WTC11 (cell line): ENCODE measurements at regions not wholly inside any gene's neighbourhood (a gene's known extent, or its start where the extent isn't known, plus 50 kb on each side); places are given as distances from the start of the nearest gene placed in this dataset.

ENCODE experiments used
- ATAC-seq: fragments of 200-7000 bp; cut with Tn5 transposase; 2 replicates; pipeline ENCODE4 v1.10.0; 2021; ENCODE audit warnings: mild to moderate bottlenecking, moderate library complexity
- CTCF ChIA-PET: fragments of 300-600 bp; sonication (Branson Sonifier 250); formaldehyde crosslinking; loops from one replicate; lab custom pipeline; 2021; ENCODE audit warnings: antibody characterized with exemption; lab: Charles Lee
- POLR2A ChIA-PET: fragments of 350-600 bp; sonication (Branson Sonifier 250); formaldehyde crosslinking; loops from one replicate; lab custom pipeline; 2021; ENCODE audit warnings: antibody characterized with exemption; lab: Charles Lee
- DNase-seq: peaks from one replicate; pipeline ENCODE4 v3.0.0; 2021; ENCODE audit warnings: low spot score
- H3K27ac Mint-ChIP-seq: 2 replicates; pipeline ENCODE4 v1.8.0; 2021; ENCODE audit warnings: mixed read lengths
- H3K27me3 Mint-ChIP-seq: 2 replicates; pipeline ENCODE4 v1.8.0; 2021; ENCODE audit warnings: low read depth, mild to moderate bottlenecking, moderate library complexity, mixed read lengths
- H3K36me3 Mint-ChIP-seq: 2 replicates; pipeline ENCODE4 v1.8.0; 2021; ENCODE audit warnings: mixed read lengths
- H3K4me1 Mint-ChIP-seq: 2 replicates; pipeline ENCODE4 v1.8.0; 2022; ENCODE audit warnings: mixed read lengths
- H3K4me3 Mint-ChIP-seq: 2 replicates; pipeline ENCODE4 v1.8.0; 2021; ENCODE audit warnings: mild to moderate bottlenecking, moderate library complexity, mixed read lengths
- H3K9me3 Mint-ChIP-seq: 2 replicates; pipeline ENCODE4 v1.8.0; 2021; ENCODE audit warnings: mixed read lengths
- AFF4 ChIP-seq: sonication (generic); formaldehyde crosslinking; IDR thresholded peaks from 2 replicates; pipeline ENCODE4 v1.8.1; 2023; ENCODE audit warnings: mild to moderate bottlenecking, missing genetic modification reagents, borderline replicate concordance
- ATF1 ChIP-seq: sonication (generic); formaldehyde crosslinking; IDR thresholded peaks from 2 replicates; pipeline ENCODE4 v1.8.1; 2023; ENCODE audit warnings: mild to moderate bottlenecking, moderate library complexity, missing genetic modification reagents
- ATF3 ChIP-seq: sonication (generic); formaldehyde crosslinking; conservative IDR thresholded peaks from 2 replicates; pipeline ENCODE4 v1.8.1; 2022; ENCODE audit warnings: mild to moderate bottlenecking, missing genetic modification reagents
- CDX4 ChIP-seq: fragments of 250-450 bp; sonication (Bioruptor Pico); IDR thresholded peaks from 2 replicates; pipeline ENCODE4 v1.9.0; 2021; ENCODE audit warnings: moderate library complexity, mild to moderate bottlenecking, inconsistent platforms, borderline replicate concordance
- E2F4 ChIP-seq: sonication (generic); formaldehyde crosslinking; IDR thresholded peaks from 2 replicates; pipeline ENCODE4 v1.8.1; 2022; ENCODE audit warnings: low read depth, mild to moderate bottlenecking, moderate library complexity, missing genetic modification reagents, borderline replicate concordance
- ERG ChIP-seq: fragments of 250-450 bp; sonication (Bioruptor Pico); IDR thresholded peaks from 2 replicates; pipeline ENCODE4 v1.8.0; 2021; ENCODE audit warnings: mild to moderate bottlenecking
- FOXK1 ChIP-seq: sonication (generic); formaldehyde crosslinking; IDR thresholded peaks from 2 replicates; pipeline ENCODE4 v1.8.0; 2022; ENCODE audit warnings: mild to moderate bottlenecking, moderate library complexity, missing genetic modification reagents
- GTF2I ChIP-seq: fragments of 250-450 bp; sonication (Bioruptor Pico); conservative IDR thresholded peaks from 2 replicates; pipeline ENCODE4 v1.4.0; 2021; ENCODE audit warnings: mild to moderate bottlenecking
- HMGA2 ChIP-seq: fragments of 250-450 bp; sonication (Bioruptor Pico); IDR thresholded peaks from 2 replicates; pipeline ENCODE4 v1.4.0; 2021; ENCODE audit warnings: mild to moderate bottlenecking, moderate library complexity
- JAZF1 ChIP-seq: fragments of 250-450 bp; sonication (Bioruptor Pico); IDR thresholded peaks from 2 replicates; pipeline ENCODE4 v1.9.0; 2021; ENCODE audit warnings: moderate library complexity, mild to moderate bottlenecking, inconsistent platforms
- KAT7 ChIP-seq: sonication (generic); formaldehyde crosslinking; IDR thresholded peaks from 2 replicates; pipeline ENCODE4 v1.8.1; 2023; ENCODE audit warnings: missing genetic modification reagents, mild to moderate bottlenecking, borderline replicate concordance
- NFYB ChIP-seq: sonication (generic); formaldehyde crosslinking; conservative IDR thresholded peaks from 2 replicates; pipeline ENCODE4 v1.8.0; 2022; ENCODE audit warnings: low read depth, missing genetic modification reagents
- NR1H2 ChIP-seq: sonication (generic); formaldehyde crosslinking; IDR thresholded peaks from 2 replicates; pipeline ENCODE4 v1.9.0; 2021; ENCODE audit warnings: mild to moderate bottlenecking, moderate library complexity, missing genetic modification reagents
- NR3C1 ChIP-seq: sonication (generic); formaldehyde crosslinking; conservative IDR thresholded peaks from 2 replicates; pipeline ENCODE4 v1.8.1; 2023; ENCODE audit warnings: low read depth, mild to moderate bottlenecking, missing genetic modification reagents
- PRDM15 ChIP-seq: sonication (generic); formaldehyde crosslinking; IDR thresholded peaks from 2 replicates; pipeline ENCODE4 v1.8.0; 2022; ENCODE audit warnings: missing genetic modification reagents
- PRRX2 ChIP-seq: fragments of 250-450 bp; sonication (Bioruptor Pico); IDR thresholded peaks from 2 replicates; pipeline ENCODE4 v1.8.0; 2021; ENCODE audit warnings: mild to moderate bottlenecking
- SMAD4 ChIP-seq: sonication (generic); formaldehyde crosslinking; IDR thresholded peaks from 2 replicates; pipeline ENCODE4 v1.8.0; 2022; ENCODE audit warnings: mild to moderate bottlenecking, missing genetic modification reagents
- TCF7 ChIP-seq: sonication (generic); formaldehyde crosslinking; IDR thresholded peaks from 2 replicates; pipeline ENCODE4 v1.8.0; 2022; ENCODE audit warnings: mild to moderate bottlenecking, low read depth, missing genetic modification reagents, moderate library complexity
- ZNF416 ChIP-seq: fragments of 250-450 bp; sonication (Bioruptor Pico); IDR thresholded peaks from 2 replicates; pipeline ENCODE4 v1.9.0; 2021; ENCODE audit warnings: mild to moderate bottlenecking, inconsistent platforms
- ZNF425 ChIP-seq: fragments of 250-450 bp; sonication (Bioruptor Pico); conservative IDR thresholded peaks from 2 replicates; pipeline ENCODE4 v1.9.0; 2021; ENCODE audit warnings: mild to moderate bottlenecking

GRCh38 chr9:75653335-75653734 lies 237.1 kb upstream of the PCSK5 start:
- Mint-ChIP-seq H3K4me3 (no peak overlapping the region), H3K9me3 (peaks cover 28% of the 10 kb centered on the region), H3K4me1 (no peaks in the 10 kb centered on the region), H3K36me3 (peaks cover 4% of the 10 kb centered on the region; the same call in 1 of the 2 replicates), H3K27ac (no peak overlapping the region), H3K27me3 (no peaks in the 10 kb centered on the region)
- ChIA-PET CTCF (no interaction called here), POLR2A (no interaction called here)
- no peak for ATAC-seq
- TF ChIP-seq SMAD4 (CRISPR knock-in tag), result no peak
- TF ChIP-seq JAZF1 (CRISPR knock-in tag), result no peak
- TF ChIP-seq E2F4 (CRISPR knock-in tag), result no peak
- TF ChIP-seq NR1H2 (CRISPR knock-in tag), result no peak
- TF ChIP-seq ERG (CRISPR knock-in tag), result no peak
- no peak for TF ChIP-seq CDX4 (CRISPR knock-in tag)
- no peak for TF ChIP-seq TCF7
- no peak for TF ChIP-seq HMGA2
- TF ChIP-seq NFYB (CRISPR knock-in tag), result no peak
- TF ChIP-seq ZNF425 (CRISPR knock-in tag), result no peak
- no peak for TF ChIP-seq NR3C1 (CRISPR knock-in tag)
- no peak for TF ChIP-seq ATF1 (CRISPR knock-in tag)
- TF ChIP-seq PRDM15 (CRISPR knock-in tag), result no peak
- no peak for TF ChIP-seq FOXK1 (CRISPR knock-in tag)
- no peak for TF ChIP-seq ZNF416 (CRISPR knock-in tag)
- no peak for TF ChIP-seq AFF4 (CRISPR knock-in tag)
- TF ChIP-seq GTF2I (CRISPR knock-in tag), result no peak
- TF ChIP-seq KAT7, result no peak
- TF ChIP-seq PRRX2 (CRISPR knock-in tag), result no peak
- TF ChIP-seq ATF3 (CRISPR knock-in tag), result no peak
- DNase-seq, result no peak
